H1 (cell line): ENCODE measurements at regions not wholly inside any gene's neighbourhood (a gene's known extent, or its start where the extent isn't known, plus 50 kb on each side); places are given as distances from the start of the nearest gene placed in this dataset.

Experiments
- TAF7 ChIP-seq: optimal IDR thresholded peaks from 2 replicates; pipeline ENCODE3; 2011; ENCODE audit warnings: low read depth, mild to moderate bottlenecking, inconsistent platforms, low read length, moderate library complexity, borderline replicate concordance

GRCh38 chr4:129394635-129395034 is 298.7 kb downstream of the C4orf33 start (continued):
- no peak for TF ChIP-seq TAF7
- TF ChIP-seq, all 59 proteins: peak for 0
